DOHH2 (cell line): ENCODE measurements at regions not wholly inside any gene's neighbourhood (a gene's known extent, or its start where the extent isn't known, plus 50 kb on each side); places are given as distances from the start of the nearest gene placed in this dataset.

Experiments used
- CTCF ChIP-seq: fragments of 200-600 bp; sonication (generic); IDR thresholded peaks from one replicate; pipeline ENCODE4 v1.5.1; 2014; ENCODE audit warnings: antibody characterized with exemption, mild to moderate bottlenecking, low read depth, low read length; ENCODE audit not compliant: poor library complexity, severe bottlenecking
- EZH2phosphoT487 ChIP-seq: fragments of 200-600 bp; sonication (generic); IDR thresholded peaks from 2 replicates; pipeline ENCODE4 v1.6.1; 2017; ENCODE audit warnings: borderline replicate concordance, mild to moderate bottlenecking, antibody characterized with exemption, low read length, moderate library complexity, mixed read lengths

- no peak for TF ChIP-seq CTCF
- no peak for TF ChIP-seq EZH2phosphoT487
These were observed 599.8 kb downstream of the RPL10L start for GRCh38 chr14:46051796-46052195.
